ENCODE measurements at regions not wholly inside any gene's neighbourhood (a gene's known extent, or its start where the extent isn't known, plus 50 kb on each side); places are given as distances from the start of the nearest gene placed in this dataset.

GRCh38 chr9:81071108-81071507 lies 618.2 kb downstream of the TLE1 start:
- Histone ChIP-seq H2AFZ (ENCODE audit: control insufficient read depth, low read depth, low read length) (no peak overlapping the region), H3K79me2 (ENCODE audit: control insufficient read depth, insufficient read depth, low read length) (no peaks in the 10 kb centered on the region), H3K27me3 (replicated peaks in 1 of 2; ENCODE audit: control insufficient read depth in 2 of 2, insufficient read depth in 2 of 2, low read length in 1 of 2) (no peaks in the 10 kb centered on the region), H3K9ac (ENCODE audit: control insufficient read depth, insufficient read depth, low read length) (no peak overlapping the region), H3K36me3 (ENCODE audit: control insufficient read depth in 2 of 2, insufficient read depth in 2 of 2, low read length in 1 of 2) (no peaks in the 10 kb centered on the region), H3K4me3 (no peak overlapping the region), H3K4me1 (ENCODE audit: control insufficient read depth, insufficient read depth, low read length) (no peaks in the 10 kb centered on the region), H4K20me1 (ENCODE audit: control insufficient read depth, insufficient read depth) (no peaks in the 10 kb centered on the region), H3K27ac (ENCODE audit: control insufficient read depth, insufficient read depth) (no peak overlapping the region), H3K4me2 (ENCODE audit: control insufficient read depth, insufficient read depth) (no peak overlapping the region), H3K9me3 (replicated peaks; ENCODE audit: control insufficient read depth, insufficient read depth, low read length) (no peaks in the 10 kb centered on the region; the same call in 2 of the 3 replicates)
- SMC1A ChIA-PET (ENCODE audit: uncharacterized antibody, unreplicated experiment) = no interaction called here
- ATAC-seq = no peak
- in situ Hi-C loops (cut with MboI) = no loop called here
- intact Hi-C loops (cut with micrococcal nuclease; ENCODE audit: unreplicated experiment) = no loop called here
- no peak for FAIRE-seq
- POLR2A ChIA-PET = no interaction called here
- CTCF ChIA-PET = no interaction called here
- DNase-seq (ENCODE audit: low read depth, low spot score) = no peak
- RAD21 ChIA-PET (ENCODE audit: unreplicated experiment) = no interaction called here
- no TSS peak for BruUV-seq (replicated peaks)
- TF ChIP-seq STAT3 (IDR thresholded peaks at IDR 0.05; ENCODE audit: low read depth, low read length) (no peak), BHLHE40 (IDR thresholded peaks at IDR 0.05; ENCODE audit: borderline replicate concordance in 1 of 2, low read depth in 2 of 2, low read length in 1 of 2) (no peak), FOXM1 (IDR thresholded peaks at IDR 0.05; ENCODE audit: low read depth, low read length) (no peak), ATF2 (IDR thresholded peaks at IDR 0.05; ENCODE audit: low read length) (no peak)
- WGBS (ENCODE audit: insufficient coverage, insufficient replicate concordance, low lambda C conversion rate, missing lambda C conversion rate) = 10% methylated on average over 2 of the region's 2 CpGs

GRCh38 chr9:81070689-81071088 lies 618.7 kb downstream of the TLE1 start:
- ATAC-seq (no peak), DNase-seq (ENCODE audit: low read depth, low spot score) (no peak), FAIRE-seq (no peak)
- in situ Hi-C loops (cut with MboI) = no loop called here
- ChIA-PET RAD21 (ENCODE audit: unreplicated experiment) (no interaction called here), POLR2A (no interaction called here), CTCF (no interaction called here), SMC1A (ENCODE audit: uncharacterized antibody, unreplicated experiment) (no interaction called here)
- 34% methylated on average over 6 of the region's 9 CpGs for WGBS (ENCODE audit: insufficient coverage, insufficient replicate concordance, low lambda C conversion rate, missing lambda C conversion rate)
- no peaks in the 10 kb centered on the region for H4K20me1 ChIP-seq (ENCODE audit: control insufficient read depth, insufficient read depth)
- no peak overlapping the region for H3K4me3 ChIP-seq
- H3K4me2 ChIP-seq (ENCODE audit: control insufficient read depth, insufficient read depth) = no peak overlapping the region
- H3K9ac ChIP-seq (ENCODE audit: control insufficient read depth, insufficient read depth, low read length) = no peak overlapping the region
- no peak overlapping the region for H2AFZ ChIP-seq (ENCODE audit: control insufficient read depth, low read depth, low read length)
- H3K27ac ChIP-seq (ENCODE audit: control insufficient read depth, insufficient read depth) = no peak overlapping the region
- H3K27me3 ChIP-seq (replicated peaks in 1 of 2; ENCODE audit: control insufficient read depth in 2 of 2, insufficient read depth in 2 of 2, low read length in 1 of 2) = no peaks in the 10 kb centered on the region
- no peaks in the 10 kb centered on the region for H3K4me1 ChIP-seq (ENCODE audit: control insufficient read depth, insufficient read depth, low read length)
- BruUV-seq (replicated peaks) = no TSS peak
- H3K36me3 ChIP-seq (ENCODE audit: control insufficient read depth in 2 of 2, insufficient read depth in 2 of 2, low read length in 1 of 2) = no peaks in the 10 kb centered on the region
- no peaks in the 10 kb centered on the region; the same call in 2 of the 3 replicates for H3K9me3 ChIP-seq (replicated peaks; ENCODE audit: control insufficient read depth, insufficient read depth, low read length)
- intact Hi-C loops (cut with micrococcal nuclease; ENCODE audit: unreplicated experiment) = no loop called here
- H3K79me2 ChIP-seq (ENCODE audit: control insufficient read depth, insufficient read depth, low read length) = no peaks in the 10 kb centered on the region
- TF ChIP-seq USF1 (IDR thresholded peaks at IDR 0.05; ENCODE audit: borderline replicate concordance, extremely low read length, insufficient read depth, low read depth, low read length) = no peak
- no peak for TF ChIP-seq RBBP5 (conservative IDR thresholded peaks at IDR 0.05)
- TF ChIP-seq LARP7 (IDR thresholded peaks at IDR 0.05) = no peak
- no peak for TF ChIP-seq YY1 (IDR thresholded peaks at IDR 0.05; ENCODE audit: low read depth, low read length)
- no peak for TF ChIP-seq IRF3 (IDR thresholded peaks at IDR 0.05)
- no peak for TF ChIP-seq NBN (IDR thresholded peaks at IDR 0.05)
- no peak for TF ChIP-seq POLR2A (IDR thresholded peaks at IDR 0.05; ENCODE audit: low read depth, low read length)
- TF ChIP-seq E2F4 (IDR thresholded peaks at IDR 0.05; ENCODE audit: low read depth, low read length) = no peak
- no peak for TF ChIP-seq HCFC1 (IDR thresholded peaks at IDR 0.05; ENCODE audit: low read length)
- no peak for TF ChIP-seq SIX5 (IDR thresholded peaks at IDR 0.05; ENCODE audit: low read depth, low read length, severe bottlenecking)
- no peak for TF ChIP-seq KDM1A (IDR thresholded peaks at IDR 0.05; ENCODE audit: borderline replicate concordance)
- no peak for TF ChIP-seq NR2F1 (conservative IDR thresholded peaks at IDR 0.05)
- no peak for TF ChIP-seq SMAD5 (IDR thresholded peaks at IDR 0.05; ENCODE audit: low read depth)
- TF ChIP-seq TCF7 (IDR thresholded peaks at IDR 0.05; ENCODE audit: borderline replicate concordance) = no peak

Data from GM12878 (cell line).